ENCODE measurements at regions not wholly inside any gene's neighbourhood (a gene's known extent, or its start where the extent isn't known, plus 50 kb on each side); places are given as distances from the start of the nearest gene placed in this dataset.

DNA sequence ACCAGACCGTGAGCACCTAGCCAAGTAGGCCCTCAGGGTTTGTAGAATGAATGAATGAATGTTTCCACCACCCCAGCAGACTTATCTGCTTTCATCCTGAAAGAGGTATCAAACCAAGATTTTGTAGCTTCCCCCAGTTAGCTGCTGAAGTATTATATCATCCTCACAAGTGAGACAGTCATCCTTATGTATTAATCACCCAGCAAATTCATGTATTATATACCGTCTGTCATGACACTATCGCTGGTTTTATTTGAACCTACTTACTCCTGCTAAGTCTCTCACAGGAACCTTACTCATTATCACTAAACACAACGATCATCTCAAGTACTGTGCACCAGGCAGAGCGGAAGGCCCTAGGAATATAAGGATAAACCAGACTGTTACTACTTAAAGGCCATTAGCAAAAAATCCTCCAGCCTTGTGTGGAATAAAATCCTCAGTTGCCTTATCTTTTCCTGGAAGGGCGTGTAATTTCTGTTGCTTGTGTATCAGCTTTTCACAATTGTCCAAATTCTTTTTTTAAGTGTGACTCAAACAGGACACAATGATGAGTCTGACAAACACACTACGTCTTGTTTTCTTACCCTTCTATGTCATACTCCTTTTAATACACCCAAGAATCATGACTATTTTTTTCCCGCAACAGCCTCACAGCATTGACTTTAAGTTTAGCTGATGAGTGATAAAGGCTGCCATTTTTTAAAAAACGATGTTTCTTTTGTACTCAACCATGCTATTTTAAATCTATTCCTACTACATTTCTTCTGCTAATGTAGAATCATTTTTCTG lies 176.1 kb upstream of the KLF14 start:
- Histone ChIP-seq H3K36me3 (ENCODE audit: control insufficient read depth in 2 of 2, extremely low read depth in 1 of 2, insufficient read depth in 2 of 2, low read length in 2 of 2) (peaks cover 18 to 32% of the 10 kb centered on the region in 2 experiments), H4K20me1 (ENCODE audit: control insufficient read depth, extremely low read depth, insufficient read depth, low read length) (peaks cover 5% of the 10 kb centered on the region), H3K9me3 (ENCODE audit: control insufficient read depth, low read depth, low read length) (no peaks in the 10 kb centered on the region), H3K27me3 (ENCODE audit: control insufficient read depth, extremely low read depth, insufficient read depth, low read length) (no peaks in the 10 kb centered on the region), H3K9ac (ENCODE audit: control insufficient read depth, extremely low read depth, insufficient read depth, low read length) (peak overlapping the region; percentile 98), H2AFZ (ENCODE audit: control insufficient read depth, low read length) (no peak overlapping the region), H3K79me2 (ENCODE audit: control insufficient read depth, insufficient read depth, low read length) (peaks cover 79% of the 10 kb centered on the region), H3K27ac (ENCODE audit: control insufficient read depth, insufficient read depth, low read length) (peak overlapping the region; percentile 100), H3K9me1 (ENCODE audit: control insufficient read depth, extremely low read depth, insufficient read depth, low read length) (no peaks in the 10 kb centered on the region), H3K4me3 (ENCODE audit: control insufficient read depth in 2 of 3, extremely low read depth in 1 of 3, insufficient read depth in 2 of 3, low read depth in 1 of 3, low read length in 3 of 3) (peak overlapping the region; percentile 57 to 100 (median 99)), H3K4me2 (ENCODE audit: control insufficient read depth, extremely low read depth, insufficient read depth, low read depth, low read length) (peak overlapping the region; percentile 75), H3K4me1 (ENCODE audit: control insufficient read depth, extremely low read depth, insufficient read depth, low read length) (peaks cover 55% of the 10 kb centered on the region)
- DNase-seq (ENCODE audit: low read depth, low spot score) (no peak), FAIRE-seq (no peak)
- dilution Hi-C loops (cut with MboI; ENCODE audit: extremely low pct_ligation_motif_present, low sequenced_read_pairs): no loop called here
- TF ChIP-seq, protein P1, sequence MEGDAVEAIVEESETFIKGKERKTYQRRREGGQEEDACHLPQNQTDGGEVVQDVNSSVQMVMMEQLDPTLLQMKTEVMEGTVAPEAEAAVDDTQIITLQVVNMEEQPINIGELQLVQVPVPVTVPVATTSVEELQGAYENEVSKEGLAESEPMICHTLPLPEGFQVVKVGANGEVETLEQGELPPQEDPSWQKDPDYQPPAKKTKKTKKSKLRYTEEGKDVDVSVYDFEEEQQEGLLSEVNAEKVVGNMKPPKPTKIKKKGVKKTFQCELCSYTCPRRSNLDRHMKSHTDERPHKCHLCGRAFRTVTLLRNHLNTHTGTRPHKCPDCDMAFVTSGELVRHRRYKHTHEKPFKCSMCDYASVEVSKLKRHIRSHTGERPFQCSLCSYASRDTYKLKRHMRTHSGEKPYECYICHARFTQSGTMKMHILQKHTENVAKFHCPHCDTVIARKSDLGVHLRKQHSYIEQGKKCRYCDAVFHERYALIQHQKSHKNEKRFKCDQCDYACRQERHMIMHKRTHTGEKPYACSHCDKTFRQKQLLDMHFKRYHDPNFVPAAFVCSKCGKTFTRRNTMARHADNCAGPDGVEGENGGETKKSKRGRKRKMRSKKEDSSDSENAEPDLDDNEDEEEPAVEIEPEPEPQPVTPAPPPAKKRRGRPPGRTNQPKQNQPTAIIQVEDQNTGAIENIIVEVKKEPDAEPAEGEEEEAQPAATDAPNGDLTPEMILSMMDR (optimal IDR thresholded peaks at IDR 0.05 in 1 of 3, IDR thresholded peaks at IDR 0.05 in 1 of 3, conservative IDR thresholded peaks at IDR 0.05 in 1 of 3; ENCODE audit: extremely low read depth in 1 of 3, insufficient read depth in 2 of 3, low read length in 3 of 3): no peak
- TF ChIP-seq EZH2 (IDR thresholded peaks at IDR 0.05; ENCODE audit: low read length): no peak

DNA sequence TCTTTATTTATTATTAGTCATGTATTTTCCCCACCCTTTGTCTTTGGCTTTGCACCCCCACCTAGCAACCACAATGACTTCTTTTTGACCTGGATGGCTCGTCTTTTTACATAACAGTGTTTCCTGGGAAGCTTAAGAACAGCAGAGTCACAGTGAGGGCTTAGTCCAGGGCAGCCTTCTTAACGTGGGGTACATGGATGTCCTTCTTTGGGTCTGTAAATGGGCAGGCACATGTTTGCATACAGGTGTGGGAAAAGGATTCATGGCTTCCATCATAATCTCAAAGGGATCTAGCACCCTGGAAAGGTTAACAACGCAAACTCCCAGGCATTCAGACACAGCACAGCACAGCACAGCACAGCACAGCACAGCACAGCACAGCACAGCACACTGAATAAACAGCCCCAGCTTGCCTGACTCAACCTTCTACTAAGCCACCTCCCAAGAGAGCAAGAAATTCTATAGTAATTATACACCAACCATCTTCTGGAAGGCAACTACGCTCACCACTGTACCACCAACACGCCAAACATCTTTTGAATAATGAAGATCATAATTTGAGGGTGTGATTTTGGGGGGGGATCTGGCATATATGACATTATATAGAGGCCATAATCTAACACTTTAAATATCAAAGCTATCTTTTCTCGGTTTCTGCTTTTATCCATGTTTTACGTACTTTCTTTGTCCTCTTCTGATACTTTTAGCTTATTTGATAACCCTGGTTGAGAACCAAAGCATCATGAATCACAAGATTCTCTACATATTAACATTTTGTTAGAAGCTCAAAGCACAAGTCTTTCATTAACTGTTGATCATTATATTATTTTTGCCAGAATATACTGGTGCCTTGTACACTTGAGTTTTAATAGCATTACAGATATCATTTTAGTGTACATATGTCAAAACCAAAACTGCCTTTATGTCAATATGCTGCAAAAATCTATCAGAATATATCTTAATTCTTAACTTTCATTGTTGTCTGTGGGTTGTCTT lies 177.2 kb upstream of the KLF14 start:
- H3K79me2 ChIP-seq (ENCODE audit: control insufficient read depth, insufficient read depth, low read length): peaks cover 78% of the 10 kb centered on the region
- DNase-seq (ENCODE audit: low read depth, low spot score): no peak
- H3K27ac ChIP-seq (ENCODE audit: control insufficient read depth, insufficient read depth, low read length): peak overlapping the region; percentile 100
- dilution Hi-C loops (cut with MboI; ENCODE audit: extremely low pct_ligation_motif_present, low sequenced_read_pairs): no loop called here
- no peak for FAIRE-seq
- TF ChIP-seq EZH2 (IDR thresholded peaks at IDR 0.05; ENCODE audit: low read length): no peak
- H3K36me3 ChIP-seq (ENCODE audit: control insufficient read depth in 2 of 2, extremely low read depth in 1 of 2, insufficient read depth in 2 of 2, low read length in 2 of 2): peaks cover 14 to 32% of the 10 kb centered on the region in 2 experiments
- H3K4me3 ChIP-seq (ENCODE audit: control insufficient read depth in 2 of 3, extremely low read depth in 1 of 3, insufficient read depth in 2 of 3, low read depth in 1 of 3, low read length in 3 of 3): peak overlapping the region; percentile 57 to 100 (median 99)
- H3K4me1 ChIP-seq (ENCODE audit: control insufficient read depth, extremely low read depth, insufficient read depth, low read length): peaks cover 55% of the 10 kb centered on the region
- no peaks in the 10 kb centered on the region for H3K27me3 ChIP-seq (ENCODE audit: control insufficient read depth, extremely low read depth, insufficient read depth, low read length)
- no peaks in the 10 kb centered on the region for H3K9me3 ChIP-seq (ENCODE audit: control insufficient read depth, low read depth, low read length)
- no peak overlapping the region for H2AFZ ChIP-seq (ENCODE audit: control insufficient read depth, low read length)
- H3K4me2 ChIP-seq (ENCODE audit: control insufficient read depth, extremely low read depth, insufficient read depth, low read depth, low read length): peak overlapping the region; percentile 75
- H4K20me1 ChIP-seq (ENCODE audit: control insufficient read depth, extremely low read depth, insufficient read depth, low read length): peaks cover 5% of the 10 kb centered on the region
- no peaks in the 10 kb centered on the region for H3K9me1 ChIP-seq (ENCODE audit: control insufficient read depth, extremely low read depth, insufficient read depth, low read length)
- peak overlapping the region; percentile 98 for H3K9ac ChIP-seq (ENCODE audit: control insufficient read depth, extremely low read depth, insufficient read depth, low read length)

All from keratinocyte (primary cell).